ENCODE measurements at regions not wholly inside any gene's neighbourhood (a gene's known extent, or its start where the extent isn't known, plus 50 kb on each side); places are given as distances from the start of the nearest gene placed in this dataset.

- Mint-ChIP-seq H3K9me3 (ENCODE audit: unreplicated experiment) (no peaks in the 10 kb centered on the region), H3K4me1 (ENCODE audit: unreplicated experiment) (no peaks in the 10 kb centered on the region), H3K36me3 (ENCODE audit: unreplicated experiment) (no peaks in the 10 kb centered on the region), H3K4me3 (ENCODE audit: unreplicated experiment) (no peak overlapping the region), H3K27me3 (ENCODE audit: unreplicated experiment) (no peaks in the 10 kb centered on the region), H3K27ac (ENCODE audit: unreplicated experiment) (no peak overlapping the region)
- no peak for DNase-seq (ENCODE audit: extremely low spot score, unreplicated experiment)
- TF ChIP-seq CTCF (IDR thresholded peaks at IDR 0.05): no peak
Measured at GRCh38 chr1:216826214-216826613, 103.0 kb upstream of the ESRRG start.

GRCh38 chr1:216825557-216825956 lies 102.3 kb upstream of the ESRRG start:
- no peak for TF ChIP-seq CTCF (IDR thresholded peaks at IDR 0.05)
- H3K36me3 Mint-ChIP-seq (ENCODE audit: unreplicated experiment): no peaks in the 10 kb centered on the region
- H3K9me3 Mint-ChIP-seq (ENCODE audit: unreplicated experiment): no peaks in the 10 kb centered on the region
- no peaks in the 10 kb centered on the region for H3K27me3 Mint-ChIP-seq (ENCODE audit: unreplicated experiment)
- DNase-seq (ENCODE audit: extremely low spot score, unreplicated experiment): no peak
- no peak overlapping the region for H3K27ac Mint-ChIP-seq (ENCODE audit: unreplicated experiment)
- no peak overlapping the region for H3K4me3 Mint-ChIP-seq (ENCODE audit: unreplicated experiment)
- H3K4me1 Mint-ChIP-seq (ENCODE audit: unreplicated experiment): no peaks in the 10 kb centered on the region

- no peak overlapping the region for H3K4me3 Mint-ChIP-seq (ENCODE audit: unreplicated experiment)
Measured at GRCh38 chr1:216824511-216824910, 101.3 kb upstream of the ESRRG start.

GRCh38 chr1:216823731-216824130 lies 100.5 kb upstream of the ESRRG start:
- DNase-seq (ENCODE audit: extremely low spot score, unreplicated experiment): no peak
- H3K9me3 Mint-ChIP-seq (ENCODE audit: unreplicated experiment): no peaks in the 10 kb centered on the region
- no peaks in the 10 kb centered on the region for H3K27me3 Mint-ChIP-seq (ENCODE audit: unreplicated experiment)
- H3K4me1 Mint-ChIP-seq (ENCODE audit: unreplicated experiment): no peaks in the 10 kb centered on the region
- no peaks in the 10 kb centered on the region for H3K36me3 Mint-ChIP-seq (ENCODE audit: unreplicated experiment)
- no peak overlapping the region for H3K4me3 Mint-ChIP-seq (ENCODE audit: unreplicated experiment)
- no peak for TF ChIP-seq CTCF (IDR thresholded peaks at IDR 0.05)
- H3K27ac Mint-ChIP-seq (ENCODE audit: unreplicated experiment): no peak overlapping the region

More at GRCh38 chr1:216824511-216824910, 101.3 kb upstream of the ESRRG start:
- no peak for TF ChIP-seq CTCF (IDR thresholded peaks at IDR 0.05)
- H3K27ac Mint-ChIP-seq (ENCODE audit: unreplicated experiment): no peak overlapping the region
- no peak for DNase-seq (ENCODE audit: extremely low spot score, unreplicated experiment)
- no peaks in the 10 kb centered on the region for H3K4me1 Mint-ChIP-seq (ENCODE audit: unreplicated experiment)
- no peaks in the 10 kb centered on the region for H3K27me3 Mint-ChIP-seq (ENCODE audit: unreplicated experiment)
- no peaks in the 10 kb centered on the region for H3K9me3 Mint-ChIP-seq (ENCODE audit: unreplicated experiment)
- no peaks in the 10 kb centered on the region for H3K36me3 Mint-ChIP-seq (ENCODE audit: unreplicated experiment)

- H3K27ac Mint-ChIP-seq (ENCODE audit: unreplicated experiment): no peak overlapping the region
- no peaks in the 10 kb centered on the region for H3K27me3 Mint-ChIP-seq (ENCODE audit: unreplicated experiment)
- TF ChIP-seq CTCF (IDR thresholded peaks at IDR 0.05): no peak
- no peaks in the 10 kb centered on the region for H3K9me3 Mint-ChIP-seq (ENCODE audit: unreplicated experiment)
- H3K4me3 Mint-ChIP-seq (ENCODE audit: unreplicated experiment): no peak overlapping the region
- H3K36me3 Mint-ChIP-seq (ENCODE audit: unreplicated experiment): no peaks in the 10 kb centered on the region
- H3K4me1 Mint-ChIP-seq (ENCODE audit: unreplicated experiment): no peaks in the 10 kb centered on the region
- no peak for DNase-seq (ENCODE audit: extremely low spot score, unreplicated experiment)
Measured at GRCh38 chr1:216822480-216822879, 99.3 kb upstream of the ESRRG start.

All from osteocyte (in vitro differentiated cells).